ENCODE measurements at regions not wholly inside any gene's neighbourhood (a gene's known extent, or its start where the extent isn't known, plus 50 kb on each side); places are given as distances from the start of the nearest gene placed in this dataset.

- TF ChIP-seq CTCF (IDR thresholded peaks at IDR 0.05) (no peak), EZH2 (IDR thresholded peaks at IDR 0.05; ENCODE audit: borderline replicate concordance, insufficient read depth, low read depth, low read length, poor library complexity, severe bottlenecking) (no peak)
Measured at GRCh38 chr7:46607176-46607575, 686.1 kb upstream of the IGFBP3 start.
